Stimulated activated CD8-positive, alpha-beta memory T cell treated with anti-CD3 and anti-CD28 coated beads, Interleukin-12 subunit alpha, Interleukin-12 subunit beta, amount 100 ng/mL, for 24 hours (primary cell): ENCODE measurements at regions not wholly inside any gene's neighbourhood (a gene's known extent, or its start where the extent isn't known, plus 50 kb on each side); places are given as distances from the start of the nearest gene placed in this dataset.

Source experiments
- DNase-seq: peaks from one replicate; pipeline ENCODE4 v3.0.0-alpha.2; 2020; ENCODE audit errors: extremely low read depth

DNA sequence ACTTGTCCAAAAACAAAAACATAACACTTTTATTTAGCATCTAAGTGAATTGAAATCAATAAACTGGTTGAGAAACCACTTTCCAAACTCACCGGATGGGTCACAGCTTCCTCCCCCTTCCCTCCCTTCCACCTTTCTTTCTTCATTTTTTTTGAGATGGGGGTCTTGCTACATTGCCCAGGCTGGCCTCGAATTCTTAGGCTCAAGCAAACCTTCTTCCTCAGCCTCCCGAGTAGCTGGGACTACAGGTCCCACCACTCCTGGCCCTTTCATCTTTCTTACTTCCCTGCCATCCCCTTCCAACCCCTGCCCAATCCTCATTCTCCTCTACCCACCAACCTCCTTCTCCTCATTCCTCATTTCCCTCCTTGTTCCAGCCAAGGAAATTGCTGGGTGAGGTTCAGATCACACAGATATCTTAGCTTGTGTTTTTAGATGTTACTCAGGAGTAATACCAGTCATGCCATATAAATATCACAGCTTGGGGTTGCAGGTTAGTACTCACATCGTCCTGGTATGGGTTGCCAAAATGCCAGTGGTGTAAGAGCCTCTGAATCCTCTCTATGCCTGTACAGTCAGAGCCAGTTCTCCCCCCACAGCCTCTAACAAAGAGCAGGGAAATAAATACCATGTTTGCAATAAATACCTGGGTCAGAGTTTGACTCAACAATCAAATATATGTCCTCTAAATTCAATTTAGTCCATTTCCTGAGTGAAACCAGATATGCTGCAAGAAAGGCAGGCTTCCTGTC lies 132.7 kb upstream of the NDUFV2 start:
- no peak for DNase-seq

DNA sequence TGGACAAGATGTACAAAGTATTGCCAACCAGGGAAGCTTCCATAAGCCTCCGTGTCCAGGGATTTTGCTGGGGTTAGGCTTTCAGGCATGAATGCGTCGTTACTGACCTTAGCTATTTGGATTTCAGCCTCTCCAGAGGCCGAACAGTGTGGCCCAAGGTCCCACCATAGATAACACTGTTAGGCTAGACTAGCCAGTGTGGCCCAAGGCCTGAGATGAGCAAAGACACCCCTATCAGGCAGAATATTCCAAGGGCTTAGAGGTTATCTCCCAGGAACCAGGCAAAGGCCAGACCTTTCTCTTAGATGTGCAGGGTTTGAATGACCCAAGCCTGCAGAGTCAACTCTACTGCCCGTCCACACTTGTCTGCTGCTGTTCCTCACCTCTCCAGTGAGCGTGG lies 131.7 kb upstream of the NDUFV2 start:
- DNase-seq = no peak

DNA sequence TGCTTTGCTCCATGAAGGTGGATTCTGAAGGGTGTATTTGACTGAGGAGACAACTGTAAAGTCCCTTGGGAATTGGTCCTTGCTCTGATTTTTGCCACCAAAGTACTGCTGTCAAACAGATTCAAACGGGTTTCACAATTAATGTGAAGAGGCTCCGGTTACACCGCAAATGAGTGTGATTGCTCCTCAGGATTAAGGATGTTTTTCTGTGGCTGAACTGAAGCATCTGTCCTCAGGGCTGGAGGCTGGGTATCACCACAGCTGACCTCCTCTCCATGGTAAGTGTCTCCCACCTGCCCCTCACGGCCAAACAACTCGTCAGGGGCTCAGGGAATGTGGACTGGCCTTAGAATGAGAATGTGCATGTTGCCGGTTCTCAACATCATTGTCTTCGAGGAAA lies 130.4 kb upstream of the NDUFV2 start:
- DNase-seq = no peak

DNA sequence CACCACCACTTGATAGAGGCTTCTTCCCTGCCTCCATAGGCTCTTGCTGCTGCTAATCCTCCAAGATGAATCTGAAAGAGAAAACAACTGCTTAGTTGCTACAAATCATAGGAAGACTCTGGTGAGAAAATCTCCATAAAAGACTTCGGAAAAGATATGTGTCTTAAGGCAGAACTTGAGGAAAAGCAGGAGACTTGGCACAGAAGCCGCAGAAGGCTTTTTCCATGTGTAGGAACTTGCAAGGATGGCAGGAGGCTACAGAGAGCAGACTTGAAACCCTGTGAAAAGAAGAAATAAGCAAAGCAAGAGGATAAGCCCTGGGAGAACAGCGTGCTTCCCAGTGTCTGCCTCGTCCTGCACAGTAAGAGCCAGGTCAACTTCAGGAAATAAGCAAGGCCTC lies 128.2 kb upstream of the NDUFV2 start:
- DNase-seq = no peak

DNA sequence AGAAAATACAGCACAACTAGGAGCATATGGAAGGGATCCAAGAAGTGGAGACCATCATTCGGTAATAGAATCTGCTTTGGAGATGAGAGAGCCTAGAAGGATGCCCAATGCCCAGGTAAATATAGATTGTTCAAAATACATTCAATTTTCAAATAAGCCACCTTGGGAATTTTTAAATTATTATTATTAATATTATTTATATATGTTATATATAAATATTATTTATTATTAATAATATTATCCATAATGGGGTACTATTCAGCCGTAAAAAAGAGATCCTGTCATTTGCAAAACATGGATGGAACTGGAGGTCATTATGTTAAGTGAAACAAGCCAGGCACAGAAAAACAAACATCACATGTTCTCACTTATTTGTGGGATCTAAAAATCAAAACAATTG lies 127.8 kb upstream of the NDUFV2 start:
- DNase-seq = no peak

DNA sequence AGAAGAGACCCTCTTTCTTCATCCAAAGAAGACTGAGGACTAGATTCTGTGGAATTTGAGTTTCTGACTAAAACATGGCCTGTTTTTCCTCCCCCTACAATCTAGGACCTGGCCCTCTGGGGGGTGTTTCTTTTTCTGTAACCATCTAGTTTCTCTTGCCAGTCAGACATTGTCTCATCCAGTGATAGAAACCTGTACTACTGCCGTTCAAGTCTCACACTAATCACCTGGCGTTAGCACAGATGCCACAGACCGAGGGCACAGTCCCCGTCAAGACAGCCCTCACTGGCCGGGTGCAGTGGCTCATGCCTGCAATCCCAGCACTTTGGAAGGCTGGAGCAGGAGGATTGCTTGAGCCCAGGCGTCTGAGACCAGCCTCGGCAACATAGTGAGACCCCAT lies 126.9 kb upstream of the NDUFV2 start:
- no peak for DNase-seq

DNA sequence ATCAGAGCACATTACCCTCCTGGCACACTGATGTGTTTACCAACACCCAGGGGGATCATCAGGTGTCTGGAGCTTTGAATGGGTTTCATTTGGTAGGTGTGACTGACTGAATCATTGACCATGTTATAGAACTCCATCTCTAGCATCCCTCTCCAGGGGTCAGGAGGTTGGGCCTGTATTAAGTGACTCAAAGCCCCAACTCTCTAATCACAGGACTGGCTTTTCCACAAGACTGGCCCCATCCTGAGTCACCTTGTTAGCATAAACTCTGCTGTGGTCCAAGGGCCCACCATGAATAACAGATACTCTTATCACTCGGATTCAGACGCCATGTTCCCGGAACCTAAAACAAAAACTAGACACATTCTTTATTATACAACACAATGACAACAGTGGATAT lies 125.9 kb upstream of the NDUFV2 start:
- DNase-seq = no peak

DNA sequence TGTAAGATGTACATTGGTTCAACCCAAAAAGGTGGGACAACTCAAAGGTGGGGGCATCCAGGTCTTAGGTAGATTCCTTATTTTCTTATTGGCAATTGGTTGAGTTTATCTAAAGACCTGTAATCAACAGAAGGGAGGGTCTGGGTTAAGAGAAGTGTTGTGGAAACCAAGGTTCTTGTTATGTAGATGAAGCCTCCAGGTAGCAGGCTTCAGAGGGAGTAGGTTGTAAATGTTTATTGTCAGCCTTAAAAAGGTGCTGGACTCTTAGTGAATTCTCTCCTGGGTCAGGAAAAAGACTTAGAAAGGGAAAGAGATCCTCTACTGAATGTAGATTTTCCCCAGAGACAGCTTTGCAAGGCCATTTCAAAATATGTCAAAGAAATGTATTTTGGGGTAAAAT lies 125.3 kb upstream of the NDUFV2 start:
- no peak for DNase-seq

DNA sequence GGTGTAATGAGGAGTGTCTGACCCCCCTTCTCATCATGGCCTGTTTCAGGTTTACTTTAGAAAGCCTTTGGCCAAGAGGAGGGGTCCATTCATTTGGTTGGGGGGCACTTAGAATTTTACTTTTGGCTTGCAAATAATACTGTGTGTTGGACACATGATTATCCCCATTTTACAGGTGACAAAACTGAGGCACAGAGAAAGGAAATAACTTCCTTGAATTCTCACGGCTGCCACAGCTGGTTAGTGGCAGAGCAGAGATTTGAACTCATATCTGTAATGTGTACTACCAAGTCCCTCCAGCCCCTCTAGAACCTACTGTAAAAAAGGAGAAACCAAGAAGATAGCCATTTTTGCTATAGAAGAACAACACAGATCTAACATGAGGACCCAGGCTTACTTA lies 124.8 kb upstream of the NDUFV2 start:
- no peak for DNase-seq

DNA sequence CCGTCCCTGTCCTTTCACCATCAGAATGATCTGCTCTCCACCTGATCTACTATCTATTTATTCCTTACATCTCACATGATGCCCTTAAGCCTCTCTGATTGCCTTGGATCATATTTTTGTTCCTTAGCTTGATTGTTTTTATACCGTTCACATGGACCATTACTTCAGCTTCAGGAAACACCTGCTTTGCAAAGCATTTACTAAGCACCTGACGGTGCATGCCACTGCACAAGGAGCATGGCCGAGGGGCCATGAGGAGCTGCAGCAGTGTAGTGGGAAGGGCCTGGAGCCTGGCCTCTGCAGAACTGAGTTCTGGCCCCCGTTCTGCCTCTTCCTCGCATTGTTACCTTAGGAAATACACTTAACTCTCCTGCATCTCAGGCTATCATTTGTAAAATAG lies 124.1 kb upstream of the NDUFV2 start:
- DNase-seq = no peak

DNA sequence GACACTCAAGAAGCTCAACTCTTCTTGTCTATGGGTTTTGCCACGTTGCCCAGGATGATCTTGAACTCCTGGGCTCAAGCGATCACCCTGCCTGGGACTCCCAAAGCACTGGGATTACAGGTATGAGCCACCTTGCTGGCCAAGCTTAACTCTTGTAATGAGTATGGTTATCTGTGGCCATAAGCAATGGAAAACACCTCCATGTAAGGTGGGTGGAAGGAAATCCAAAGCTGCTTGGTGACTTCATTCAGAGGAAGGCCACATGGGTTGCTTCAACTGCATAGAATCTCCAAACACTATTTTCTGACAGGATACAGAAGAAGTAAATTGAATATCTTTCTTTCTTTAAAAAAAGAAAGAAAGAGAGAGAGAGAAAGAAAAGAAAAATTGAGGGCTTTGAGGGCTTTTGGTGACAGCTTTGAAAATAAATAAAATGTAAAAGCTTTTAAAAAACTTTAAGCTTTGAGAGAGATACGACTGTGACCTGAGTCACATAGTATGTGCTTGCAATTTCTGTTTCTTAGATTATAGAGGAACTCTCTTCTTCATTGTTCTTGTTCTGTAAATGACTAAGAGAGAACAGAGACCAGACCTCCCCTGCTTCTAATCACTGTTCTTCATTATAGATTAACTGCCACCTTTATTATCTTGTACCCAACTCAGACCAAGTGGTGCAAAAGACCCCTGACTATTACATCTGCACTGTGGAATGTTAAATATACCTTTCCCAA lies 123.1 kb upstream of the NDUFV2 start:
- no peak for DNase-seq

DNA sequence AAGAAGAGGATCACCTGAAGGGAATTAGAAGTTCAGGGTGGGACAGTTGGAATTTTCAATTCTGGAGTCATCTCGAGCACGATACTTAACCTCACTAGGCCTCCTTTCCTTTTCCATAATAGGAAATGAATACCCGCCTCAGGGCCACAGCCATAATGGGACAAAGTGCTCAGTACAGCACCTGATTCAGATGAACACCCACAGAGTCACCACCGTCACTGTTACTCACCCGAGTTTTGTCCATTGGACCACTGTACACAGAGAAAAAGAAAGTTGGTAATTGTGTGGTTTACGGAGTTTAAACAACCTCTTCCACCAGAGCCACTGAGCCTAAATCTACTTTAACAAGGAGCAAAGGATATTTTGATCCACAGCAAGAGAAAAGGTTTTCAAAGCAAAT lies 122.0 kb upstream of the NDUFV2 start:
- DNase-seq = no peak

DNA sequence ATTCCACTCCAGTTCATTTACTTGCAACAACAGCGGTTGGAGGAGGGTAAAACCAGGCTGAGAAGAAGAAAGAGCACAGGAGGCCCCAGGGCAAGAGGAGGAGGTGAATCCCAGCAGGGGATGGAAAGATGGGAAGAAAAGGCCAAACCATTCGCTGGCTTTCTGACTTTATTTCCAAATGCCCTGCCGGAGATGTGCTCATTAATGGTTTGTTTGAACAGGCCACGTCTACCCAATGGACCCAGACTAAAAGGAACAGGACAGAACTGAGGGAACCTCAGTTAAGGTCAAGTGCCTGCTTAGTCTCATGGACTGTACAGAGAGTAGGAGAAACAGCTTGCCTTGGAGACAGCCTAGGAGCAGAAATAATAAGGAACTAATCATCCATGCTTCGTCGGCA lies 121.6 kb upstream of the NDUFV2 start:
- no peak for DNase-seq

DNA sequence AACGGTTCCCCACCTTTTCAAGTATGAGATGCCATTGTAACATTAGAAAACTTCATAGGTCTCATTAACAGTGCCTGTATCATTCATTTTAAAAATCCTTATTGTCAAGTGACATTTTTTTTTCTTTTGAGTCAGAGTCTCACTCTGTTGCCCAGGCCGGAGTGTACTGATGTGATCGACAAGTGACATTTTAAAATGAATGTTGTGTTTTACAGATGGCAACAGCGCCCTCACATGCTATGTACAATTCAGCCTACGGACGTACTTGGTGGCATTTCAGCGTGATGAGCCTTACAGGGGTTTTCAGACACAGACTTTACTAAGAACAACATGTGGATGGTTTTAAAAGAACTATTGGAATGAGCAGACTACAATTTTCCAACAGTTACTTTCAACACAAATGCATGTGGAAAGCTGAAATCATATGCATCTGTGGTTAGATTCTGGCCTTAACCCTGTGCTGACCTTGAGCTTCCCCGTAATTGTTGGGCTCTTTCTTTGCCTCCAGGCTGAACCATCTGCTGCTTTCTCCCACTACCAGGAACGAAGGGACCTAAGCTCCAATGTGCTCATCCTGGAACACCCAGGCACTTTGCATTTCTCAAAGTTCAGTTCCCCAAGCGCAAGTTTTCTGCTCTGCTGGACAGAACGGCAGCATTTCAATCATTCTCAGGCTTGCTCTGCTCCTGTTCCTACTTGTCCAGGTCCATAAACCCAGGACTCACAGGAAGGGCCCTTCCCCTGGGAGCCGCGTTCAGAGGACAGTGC lies 119.9 kb upstream of the NDUFV2 start:
- no peak for DNase-seq

DNA sequence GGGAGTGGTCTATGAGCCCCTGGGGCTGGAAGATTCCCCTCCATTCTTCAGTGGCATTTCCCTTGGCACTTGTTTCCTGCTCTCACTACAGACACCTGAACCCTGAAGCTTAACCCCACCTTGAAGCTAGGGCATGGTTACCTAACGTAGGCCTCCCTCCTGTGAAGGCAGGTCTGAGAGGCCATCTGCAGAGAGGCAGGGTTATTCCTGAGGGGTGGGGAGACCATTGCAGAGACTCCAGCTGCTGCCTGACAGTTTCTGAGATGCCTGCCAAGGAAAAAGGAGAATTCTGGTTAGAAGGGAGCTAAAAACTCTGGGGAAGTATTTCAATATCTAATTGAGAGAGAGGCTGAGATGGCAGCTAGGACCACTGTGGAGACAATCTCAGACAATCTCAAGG lies 119.3 kb upstream of the NDUFV2 start:
- no peak for DNase-seq

DNA sequence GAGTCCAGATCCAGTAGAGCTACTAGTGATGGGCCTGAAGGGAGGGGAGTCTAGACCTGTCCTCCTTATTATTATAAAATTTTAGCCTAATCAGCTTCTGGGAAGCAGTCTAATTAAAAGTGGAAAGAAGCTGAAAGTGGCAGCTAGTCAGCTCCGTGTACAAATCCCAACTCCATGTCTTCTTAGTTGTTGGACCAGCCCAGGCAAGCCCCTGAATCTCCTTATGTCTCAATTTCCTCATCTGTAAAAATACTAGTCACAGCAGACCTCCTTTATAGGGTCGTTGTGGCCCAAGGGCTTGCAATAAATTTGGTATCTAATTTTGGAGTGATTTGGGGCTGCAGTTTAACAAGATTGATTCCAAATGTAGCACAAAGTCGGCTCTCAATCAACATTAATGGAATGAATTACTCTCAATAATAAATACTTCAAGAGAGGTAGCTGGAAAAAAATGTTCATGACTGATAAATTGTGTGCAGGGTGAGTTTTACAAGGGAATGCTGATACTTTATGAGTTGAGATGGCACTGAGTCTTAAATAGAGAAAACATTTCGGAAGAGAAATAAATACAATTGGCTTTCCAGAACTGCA lies 118.3 kb upstream of the NDUFV2 start:
- no peak for DNase-seq

DNA sequence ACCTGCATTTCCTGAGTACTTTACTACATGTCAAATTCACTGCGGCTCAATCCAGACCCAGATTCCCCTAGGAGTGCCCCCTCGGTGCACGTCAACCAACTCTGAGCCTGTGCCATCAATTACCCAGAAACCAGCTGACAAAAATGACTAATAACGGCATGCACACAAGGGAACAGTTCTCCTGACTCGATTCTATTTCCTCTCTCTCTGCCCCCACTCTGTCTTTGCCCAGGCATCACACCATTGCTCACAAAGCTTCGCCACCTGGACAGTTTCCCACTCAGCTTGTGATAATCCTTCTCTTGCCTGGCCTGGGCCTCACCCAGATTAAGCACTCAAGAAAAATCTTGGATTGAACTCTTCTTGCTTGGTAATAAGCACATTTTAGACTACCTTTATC lies 115.3 kb upstream of the NDUFV2 start:
- DNase-seq = no peak

DNA sequence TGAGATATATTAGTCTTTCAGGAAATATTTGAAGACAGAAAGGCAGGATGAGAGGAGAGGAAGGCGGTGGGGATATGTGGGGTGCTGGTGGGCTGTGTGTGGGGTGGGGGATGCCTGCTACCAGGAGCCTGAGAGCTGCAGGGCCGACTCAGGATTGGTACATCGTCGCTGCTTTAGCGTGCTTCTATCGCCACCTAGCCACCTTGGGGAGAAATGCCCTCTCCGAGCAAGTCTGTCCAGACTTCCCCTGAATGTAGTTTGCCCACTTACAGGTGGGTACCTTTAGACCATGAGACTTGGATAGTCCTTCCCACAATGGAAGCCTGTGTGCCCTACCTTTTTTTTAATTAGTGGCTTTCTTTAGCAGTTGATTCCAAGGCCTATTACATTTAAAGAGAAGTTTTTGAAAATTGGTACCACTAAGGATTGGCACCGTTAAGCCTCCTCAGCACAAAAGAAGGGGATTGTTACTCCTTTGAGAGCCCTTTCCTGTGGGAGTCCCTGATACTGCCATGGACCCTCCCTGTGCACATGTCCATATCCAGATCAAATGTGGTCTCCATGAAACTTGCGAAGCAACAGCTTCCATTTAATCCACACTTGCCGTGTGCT lies 114.1 kb upstream of the NDUFV2 start:
- peak; percentile 5 for DNase-seq

DNA sequence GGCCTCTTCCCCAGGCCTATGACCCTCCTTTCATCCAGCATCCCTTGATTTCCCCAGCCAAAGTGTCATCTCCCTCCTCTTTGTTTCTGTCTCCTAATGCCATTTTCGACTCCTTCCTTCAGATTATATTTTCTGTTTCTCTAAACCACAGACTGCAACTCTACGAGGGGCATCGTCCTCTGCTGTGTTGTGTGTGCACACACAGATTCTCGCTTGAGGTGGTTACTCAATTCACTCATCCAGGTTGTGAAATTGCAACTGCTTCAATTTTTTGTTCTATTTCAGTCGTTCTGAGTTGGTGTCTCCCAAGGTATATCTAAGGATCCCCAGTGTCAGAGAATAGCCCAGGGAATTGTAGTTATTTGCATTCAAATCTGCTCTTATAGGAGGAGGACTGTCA lies 113.5 kb upstream of the NDUFV2 start:
- DNase-seq = no peak

DNA sequence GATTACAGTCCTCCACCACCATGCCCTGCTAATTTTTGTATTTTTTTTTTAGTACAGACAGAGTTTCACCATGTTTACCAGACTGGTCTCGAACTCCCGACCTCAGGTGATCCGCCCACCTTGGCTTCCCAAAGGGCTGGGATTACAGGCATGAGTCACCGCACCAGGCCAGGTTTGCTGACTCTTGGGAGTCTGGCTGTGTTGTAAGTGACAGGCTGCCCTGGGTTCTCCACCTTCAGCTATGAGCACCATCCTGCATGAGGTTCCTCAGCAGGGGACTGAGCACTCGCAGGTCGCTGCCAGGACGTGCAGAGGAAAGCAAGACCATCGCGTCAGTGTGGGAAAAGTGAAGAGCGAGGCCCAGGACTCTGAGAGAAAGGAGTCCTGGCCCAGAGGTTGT lies 112.6 kb upstream of the NDUFV2 start:
- DNase-seq = no peak

DNA sequence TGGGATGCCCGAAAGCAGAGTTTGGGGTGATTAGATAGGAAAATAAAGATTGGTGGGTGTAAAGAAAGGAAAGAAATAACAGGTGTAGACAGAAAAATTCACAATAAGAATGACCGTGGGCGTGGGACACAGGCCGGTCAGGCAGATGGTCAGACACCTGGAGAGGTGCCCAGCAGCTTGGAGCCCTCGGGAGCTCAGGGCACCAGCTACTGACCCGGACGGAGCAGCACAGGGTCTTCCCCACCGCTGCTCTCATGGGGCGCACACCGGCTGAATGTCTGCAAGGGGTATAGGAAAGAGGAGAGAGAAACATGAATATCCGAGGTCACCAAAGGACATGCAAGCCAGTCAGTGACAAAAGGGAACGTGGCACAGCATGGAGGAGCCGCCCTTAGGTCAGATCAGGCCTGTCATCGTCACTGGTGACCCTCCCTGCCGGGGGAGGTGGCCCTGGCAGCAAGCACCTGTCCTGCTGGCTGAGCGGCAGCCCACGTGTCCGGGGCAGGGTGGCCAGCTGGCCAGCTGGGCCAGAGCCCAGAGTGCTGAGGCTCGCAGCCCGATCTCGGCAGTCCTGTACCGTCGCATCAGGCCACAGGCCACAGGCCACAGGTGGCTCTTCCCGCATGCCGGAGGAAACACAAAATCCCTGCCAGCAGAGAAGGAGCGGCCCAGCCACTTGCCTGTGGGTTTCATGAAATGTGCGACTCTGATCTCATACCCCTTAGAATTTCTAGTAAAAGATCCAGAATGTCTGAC lies 112.0 kb upstream of the NDUFV2 start:
- no peak for DNase-seq
